DMS53 treated with DMSO at 0.1 percent for 48 hours (cell line): ENCODE measurements at regions not wholly inside any gene's neighbourhood (a gene's known extent, or its start where the extent isn't known, plus 50 kb on each side); places are given as distances from the start of the nearest gene placed in this dataset.

ENCODE experiments used
- DNase-seq: peaks from one replicate; lab custom pipeline; 2025; ENCODE audit not compliant: unreplicated experiment; lab: John Stamatoyannopoulos, UW

GRCh38 chr3:106795553-106795952 is 581.7 kb upstream of the CCDC54 start:
- DNase-seq = no peak

GRCh38 chr3:106797461-106797860 is 579.8 kb upstream of the CCDC54 start:
- no peak for DNase-seq

DNA sequence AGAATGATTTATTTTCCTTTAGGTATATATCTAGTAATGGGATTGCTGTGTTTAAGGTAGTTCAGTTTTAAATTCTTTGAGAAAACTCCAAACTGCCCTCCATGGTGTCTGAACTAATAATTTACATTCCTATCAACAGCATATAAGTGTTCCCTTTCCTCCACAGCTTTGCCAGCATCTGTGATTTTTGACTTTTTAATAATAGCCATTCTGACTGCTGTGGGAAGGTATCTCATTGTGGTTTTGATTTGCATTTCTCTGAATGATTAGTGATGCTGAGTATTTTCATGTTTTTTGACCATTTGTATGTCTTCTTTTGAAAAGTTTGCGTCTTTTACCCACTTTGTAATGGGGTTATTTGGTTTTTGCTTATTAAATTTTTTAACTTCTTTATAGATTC is 571.6 kb upstream of the CCDC54 start:
- no peak for DNase-seq

DNA sequence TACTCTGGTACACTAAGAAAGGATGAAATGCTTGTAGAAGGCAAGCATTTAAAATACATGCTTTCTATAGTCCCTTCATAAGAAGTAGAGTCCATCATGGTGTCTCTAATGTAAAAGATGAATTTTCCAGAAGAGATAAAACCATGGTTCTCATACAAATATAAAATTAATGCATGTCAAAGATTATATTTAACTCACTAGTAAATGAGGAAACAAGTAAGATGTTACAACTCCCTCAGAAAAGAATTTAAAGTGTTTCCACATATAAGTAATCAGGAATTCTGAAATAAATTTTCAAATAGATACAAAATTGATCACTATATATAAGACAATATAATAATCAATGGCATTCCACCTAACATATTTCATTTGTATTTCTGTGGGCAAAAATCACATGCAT is 570.3 kb upstream of the CCDC54 start:
- no peak for DNase-seq

- no peak for DNase-seq
These were observed 568.2 kb upstream of the CCDC54 start for GRCh38 chr3:106809041-106809440.

DNA sequence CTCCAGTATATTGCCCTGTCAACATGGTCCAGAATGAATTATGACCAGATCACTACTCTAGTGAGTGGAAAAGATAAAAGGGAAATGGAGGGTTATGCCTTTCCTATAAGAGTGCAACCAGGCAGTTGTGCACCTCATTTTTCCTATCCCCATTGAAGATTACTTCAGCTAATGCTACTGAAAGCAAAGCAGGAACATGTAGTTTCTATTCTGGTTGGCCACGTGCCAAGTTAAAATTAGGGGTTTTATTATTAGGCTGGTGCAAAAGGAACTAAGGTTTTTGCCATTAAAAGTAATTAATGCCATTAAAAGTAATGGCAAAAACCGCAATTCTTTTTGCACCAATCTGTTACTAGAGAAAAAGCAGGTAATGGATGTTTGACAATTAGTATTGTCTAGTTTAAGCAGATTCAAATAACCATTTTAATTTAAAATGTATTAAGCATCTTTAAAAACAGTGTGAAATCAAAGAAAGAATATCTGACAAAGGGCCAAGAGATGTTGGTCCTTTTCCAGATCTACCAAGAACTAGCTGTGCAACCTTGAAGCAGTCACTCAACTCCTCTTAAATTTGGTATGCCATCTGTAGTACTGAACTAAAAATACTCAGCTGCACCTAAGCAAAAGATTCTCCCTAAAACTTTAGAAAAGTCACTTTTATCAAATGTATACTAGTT is 567.5 kb upstream of the CCDC54 start:
- no peak for DNase-seq

GRCh38 chr3:106810300-106810875 is 566.9 kb upstream of the CCDC54 start:
- no peak for DNase-seq

GRCh38 chr3:106811376-106811775 is 565.9 kb upstream of the CCDC54 start:
- DNase-seq = no peak

- no peak for DNase-seq
These were observed 563.5 kb upstream of the CCDC54 start for GRCh38 chr3:106813742-106814141.

GRCh38 chr3:106814231-106814630 is 563.0 kb upstream of the CCDC54 start:
- no peak for DNase-seq

DNA sequence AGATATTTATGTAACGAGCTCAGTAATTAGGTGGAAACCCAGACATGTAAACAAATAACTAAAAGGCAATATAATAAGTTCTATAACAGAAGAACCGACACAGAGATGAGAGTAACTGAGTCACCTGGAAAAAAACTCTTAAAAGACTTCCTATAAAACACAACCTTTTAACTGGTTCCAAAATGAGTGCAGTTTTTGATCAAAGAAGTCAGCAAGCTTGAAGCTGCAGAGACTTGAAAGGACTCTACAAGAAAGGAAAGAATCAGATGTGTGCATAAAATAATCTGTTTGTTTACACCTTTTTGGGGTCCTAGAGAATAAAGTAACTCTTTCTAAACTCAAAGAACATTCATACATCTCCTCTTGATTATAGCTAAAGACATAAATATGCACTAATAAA is 560.4 kb upstream of the CCDC54 start:
- DNase-seq = no peak

DNA sequence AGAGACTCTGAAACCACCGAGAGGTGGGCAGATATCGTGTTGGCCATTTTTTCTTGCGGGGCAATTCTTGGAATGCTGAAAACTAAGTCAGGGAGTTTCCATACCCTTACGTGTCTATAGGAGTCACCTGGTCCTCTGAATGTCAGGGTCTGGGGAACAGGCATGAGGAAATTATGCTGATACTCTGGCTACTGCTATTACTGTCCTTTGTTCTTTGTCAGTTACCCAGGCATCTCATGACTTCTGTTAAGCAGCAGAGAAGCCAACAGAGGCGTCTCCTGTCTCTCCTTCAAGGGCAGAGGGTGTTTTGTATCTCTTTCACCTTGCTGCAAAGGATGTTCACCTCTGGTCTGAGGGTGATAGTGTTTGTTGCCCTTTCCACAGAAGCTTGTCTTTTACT is 559.5 kb upstream of the CCDC54 start:
- DNase-seq = no peak

- DNase-seq = no peak
These were observed 557.8 kb upstream of the CCDC54 start for GRCh38 chr3:106819440-106819839.

DNA sequence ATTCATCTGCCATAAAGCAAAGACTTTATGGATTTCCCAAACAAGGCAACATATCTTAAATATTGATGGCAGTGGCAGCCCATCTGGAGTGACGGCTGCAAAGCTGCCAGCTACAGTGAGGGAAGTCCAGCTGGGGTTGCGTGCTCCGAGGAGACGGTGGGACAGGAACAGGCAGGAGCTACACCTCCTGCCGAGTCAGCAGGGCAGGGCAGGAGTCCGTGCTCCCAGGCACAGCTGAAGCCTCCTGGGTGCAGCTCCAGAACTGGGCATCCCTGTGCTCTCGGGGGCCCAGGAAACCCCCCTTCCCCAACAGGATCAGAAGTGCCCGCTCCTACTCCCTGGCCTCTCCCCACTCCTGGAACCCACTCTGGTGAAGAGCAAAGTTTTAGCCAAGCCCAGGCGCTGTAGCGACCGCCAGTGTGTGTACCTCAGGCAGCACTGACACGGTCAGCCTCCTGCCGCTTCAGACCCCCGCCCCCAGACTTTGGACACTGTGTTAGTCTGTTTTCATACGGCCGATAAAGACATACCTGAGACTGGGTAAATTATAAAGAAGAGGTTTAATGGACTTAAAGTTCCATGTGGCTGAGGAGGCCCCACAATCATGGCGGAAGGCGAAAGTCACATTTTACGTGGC is 556.4 kb upstream of the CCDC54 start:
- no peak for DNase-seq

GRCh38 chr3:106821801-106822200 is 555.4 kb upstream of the CCDC54 start:
- DNase-seq = no peak

- no peak for DNase-seq
These were observed 555.0 kb upstream of the CCDC54 start for GRCh38 chr3:106822204-106822603.

DNA sequence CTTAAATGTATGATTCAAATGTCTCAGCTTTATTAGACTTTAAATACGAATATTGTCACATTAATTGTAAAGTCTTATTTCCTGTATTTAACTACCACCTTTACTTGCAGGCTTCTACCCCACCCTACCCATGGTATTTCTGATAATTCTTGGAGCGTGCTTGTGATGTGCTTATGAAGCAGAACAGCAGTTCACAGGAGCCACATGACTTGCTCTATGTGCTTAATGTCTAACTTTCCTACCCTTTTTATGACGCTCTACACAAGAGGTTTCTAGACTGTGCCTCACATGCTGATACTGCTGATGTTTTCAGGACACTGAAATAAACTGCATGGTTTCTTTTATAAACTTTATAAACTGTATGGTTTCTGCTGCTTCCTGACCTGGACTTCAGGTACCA is 553.5 kb upstream of the CCDC54 start:
- DNase-seq = no peak

- DNase-seq = no peak
These were observed 552.4 kb upstream of the CCDC54 start for GRCh38 chr3:106824856-106825255.

DNA sequence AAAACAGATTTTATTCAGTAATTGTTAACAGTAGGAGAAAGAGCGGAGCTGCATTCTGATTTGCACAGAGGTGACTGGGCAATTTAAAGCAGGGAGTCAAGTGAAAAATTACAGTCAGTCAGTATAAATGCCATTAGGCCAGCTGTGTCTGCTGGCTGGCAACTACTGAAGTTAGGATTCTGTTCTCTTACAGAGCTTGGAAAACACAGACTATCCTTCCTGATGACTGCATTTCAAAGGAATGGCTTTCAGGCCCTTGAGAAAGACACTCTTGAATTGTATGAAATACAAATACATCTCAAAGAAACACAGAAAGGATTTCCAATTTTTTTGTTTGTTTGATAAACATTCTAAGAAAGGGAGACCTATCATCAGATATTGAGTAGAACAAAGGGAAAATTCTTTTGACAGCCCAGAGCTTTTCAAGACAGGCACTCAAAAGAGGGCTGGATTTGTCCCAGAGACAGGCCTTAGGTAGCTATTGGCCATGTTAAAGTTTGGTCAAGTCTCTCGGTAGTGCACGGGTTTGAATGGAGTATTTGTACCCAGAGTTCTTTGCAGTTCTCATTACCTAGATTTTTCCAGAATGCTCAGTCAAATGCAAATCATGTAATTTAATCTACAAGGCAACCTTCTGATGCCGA is 551.2 kb upstream of the CCDC54 start:
- DNase-seq = no peak

DNA sequence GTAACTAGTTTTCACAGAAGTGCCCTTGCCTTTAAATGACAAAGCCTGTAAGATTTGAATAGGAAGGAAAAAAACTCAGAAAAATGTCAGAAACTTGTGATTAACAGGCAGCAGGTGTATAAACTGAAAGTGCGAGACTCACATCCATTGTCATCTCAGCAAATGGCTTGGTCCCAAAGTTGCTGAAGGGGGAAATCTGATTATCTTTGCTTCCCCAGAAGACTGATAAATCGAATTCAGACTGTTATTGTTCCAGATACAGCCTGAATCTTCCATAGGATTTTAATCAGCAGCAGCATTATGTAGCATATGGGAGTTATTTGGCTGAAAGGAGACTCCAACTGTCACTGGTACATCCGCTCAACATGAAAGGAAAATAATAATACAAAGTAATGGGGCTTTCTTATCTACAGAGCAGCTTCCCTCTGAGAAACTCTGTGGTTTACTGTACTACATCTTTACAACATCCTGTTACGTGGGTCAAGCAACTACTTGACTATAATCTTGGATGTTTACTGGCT is 550.4 kb upstream of the CCDC54 start:
- DNase-seq = no peak

- DNase-seq = no peak
These were observed 549.6 kb upstream of the CCDC54 start for GRCh38 chr3:106827515-106828213.
